HepG2 (cell line): ENCODE measurements at regions not wholly inside any gene's neighbourhood (a gene's known extent, or its start where the extent isn't known, plus 50 kb on each side); places are given as distances from the start of the nearest gene placed in this dataset.

Experiments
- ATAC-seq: fragments of 200-7000 bp; cut with Tn5 transposase; 3 replicates; pipeline ENCODE4 v1.9.1; 2020; ENCODE audit warnings: mild to moderate bottlenecking, moderate library complexity
- BruUV-seq: library from RNA; stranded (reverse); fragments of 400-500 nt; replicated peaks from 2 replicates; lab custom pipeline; 2021; lab: Mats Ljungman, UMichigan
- CTCF ChIA-PET: fragments of 300-600 bp; formaldehyde crosslinking; extraction: SDS; loops from one replicate; lab custom pipeline; 2021; ENCODE audit warnings: low total read pairs, inconsistent platforms, low intra/inter-chr PET ratio; lab: Yijun Ruan, JAX
- POLR2A ChIA-PET: fragments of 350-600 bp; sonication (Branson Sonifier 250); formaldehyde crosslinking; loops from one replicate; lab custom pipeline; 2020; ENCODE audit warnings: antibody characterized with exemption, inconsistent platforms; lab: Yijun Ruan, JAX
- DNase-seq: peaks from one replicate; pipeline ENCODE4 v3.0.0-alpha.2; 2015; ENCODE audit warnings: low spot score
- FAIRE-seq: peaks from 3 replicates; lab custom pipeline; 2011; peaks lifted over from hg19 to GRCh38; lab: Jason Lieb, UNC
- H2AFZ ChIP-seq: one replicate; pipeline ENCODE4 v1.6.1; 2011; ENCODE audit warnings: low read length, inconsistent platforms
- H3K27ac ChIP-seq: fragments of 300-600 bp; 3 replicates; pipeline ENCODE4 v1.8.0; 2011; ENCODE audit warnings: mixed run types, mild to moderate bottlenecking, mixed read lengths, low read length, inconsistent platforms; ENCODE audit not compliant: insufficient read depth; ENCODE audit errors: extremely low read length
- H3K27me3 ChIP-seq, 2 experiments: fragments of 200-600 bp in 1 of 2; 2 replicates in 1 of 2; 3 replicates in 1 of 2; pipeline versions ENCODE4 v1.6.0 to v1.8.0; 2011; ENCODE audit warnings: low read length in 2 of 2, mild to moderate bottlenecking in 2 of 2, moderate library complexity in 2 of 2, inconsistent platforms in 1 of 2; ENCODE audit not compliant: insufficient read depth in 2 of 2, control insufficient read depth in 1 of 2
- H3K36me3 ChIP-seq, 2 experiments: fragments of 200-600 bp in 1 of 2; replicated peaks in 1 of 2; 2 replicates in 1 of 2; 3 replicates in 1 of 2; pipeline versions ENCODE4 v1.5.1 to v1.8.0; 2011; ENCODE audit warnings: low read length in 2 of 2, inconsistent platforms in 1 of 2; ENCODE audit not compliant: insufficient read depth in 2 of 2, control insufficient read depth in 1 of 2
- H3K4me1 ChIP-seq: 2 replicates; pipeline ENCODE4 v1.5.1; 2012; ENCODE audit warnings: low read length, inconsistent platforms; ENCODE audit not compliant: insufficient read depth
- H3K4me2 ChIP-seq: 2 replicates; pipeline ENCODE4 v1.6.0; 2011; ENCODE audit warnings: low read depth, low read length, inconsistent platforms
- H3K4me3 ChIP-seq, 3 experiments: fragments of 200-600 bp in 1 of 3; sonication (generic), shearing (Covaris generic) in 1 of 3; replicated peaks in 1 of 3; 2 replicates each; pipeline ENCODE4 v1.5.1; 2011 to 2016; ENCODE audit warnings: low read length in 3 of 3, inconsistent platforms in 2 of 3, low read depth in 2 of 3, mild to moderate bottlenecking in 2 of 3, control low read depth in 1 of 3, mixed read lengths in 1 of 3; ENCODE audit not compliant: insufficient read depth in 1 of 3
- H3K79me2 ChIP-seq: one replicate; pipeline ENCODE4 v1.6.1; 2011; ENCODE audit warnings: low read length, inconsistent platforms; ENCODE audit not compliant: insufficient read depth
- H3K9ac ChIP-seq: 2 replicates; pipeline ENCODE4 v1.6.0; 2011; ENCODE audit warnings: mild to moderate bottlenecking, low read depth, low read length, inconsistent platforms; ENCODE audit not compliant: insufficient read depth
- H3K9me3 ChIP-seq: 2 replicates; pipeline ENCODE4 v1.5.1; 2012; ENCODE audit warnings: mild to moderate bottlenecking, low read length
- H4K20me1 ChIP-seq: 2 replicates; pipeline ENCODE4 v1.6.0; 2011; ENCODE audit warnings: inconsistent platforms, mild to moderate bottlenecking, low read length, moderate library complexity; ENCODE audit not compliant: insufficient read depth
- JARID2 ChIP-seq: sonication (generic); formaldehyde crosslinking; IDR thresholded peaks from 2 replicates; pipeline ENCODE4 v1.8.1; 2023; ENCODE audit warnings: missing genetic modification reagents, inconsistent platforms; ENCODE audit not compliant: insufficient replicate concordance
- KLF13 ChIP-seq: sonication (generic); formaldehyde crosslinking; IDR thresholded peaks from 2 replicates; pipeline ENCODE4 v1.4.0; 2020; ENCODE audit warnings: mild to moderate bottlenecking, missing genetic modification reagents
- PHF8 ChIP-seq: sonication (generic); formaldehyde crosslinking; IDR thresholded peaks from 2 replicates; pipeline ENCODE4 v1.5.0; 2020; ENCODE audit warnings: missing genetic modification reagents
- PLSCR1 ChIP-seq: sonication (generic); formaldehyde crosslinking; IDR thresholded peaks from 2 replicates; pipeline ENCODE4 v1.5.0; 2020; ENCODE audit warnings: missing genetic modification reagents, mild to moderate bottlenecking, borderline replicate concordance
- RARA ChIP-seq: IDR thresholded peaks from 2 replicates; pipeline ENCODE4 v1.6.1; 2016; ENCODE audit warnings: missing genetic modification reagents, missing compliant biosample characterization
- TAF15 ChIP-seq: fragments of 200-400 bp; formaldehyde crosslinking; IDR thresholded peaks from one replicate; pipeline ENCODE4 v1.6.1; 2018; ENCODE audit warnings: mild to moderate bottlenecking, low read depth, low read length; ENCODE audit not compliant: poor library complexity, severe bottlenecking
- ZFP82 ChIP-seq: sonication (generic); formaldehyde crosslinking; IDR thresholded peaks from 2 replicates; pipeline ENCODE4 v1.5.1; 2020; ENCODE audit warnings: mild to moderate bottlenecking, missing genetic modification reagents, borderline replicate concordance
- ZFP90 ChIP-seq: sonication (generic); formaldehyde crosslinking; IDR thresholded peaks from 2 replicates; pipeline ENCODE4 v1.8.0; 2022; ENCODE audit warnings: missing genetic modification reagents, mild to moderate bottlenecking, inconsistent platforms, borderline replicate concordance
- ZNF235 ChIP-seq: sonication (generic); formaldehyde crosslinking; IDR thresholded peaks from 2 replicates; pipeline ENCODE4 v1.8.1; 2023; ENCODE audit warnings: mild to moderate bottlenecking, missing genetic modification reagents, borderline replicate concordance
- ZNF446 ChIP-seq: sonication (generic); formaldehyde crosslinking; IDR thresholded peaks from 2 replicates; pipeline ENCODE4 v1.5.0; 2020; ENCODE audit warnings: mild to moderate bottlenecking, missing genetic modification reagents
- ZNF710 ChIP-seq: sonication (generic); formaldehyde crosslinking; IDR thresholded peaks from 2 replicates; pipeline ENCODE4 v1.5.0; 2020; ENCODE audit warnings: mild to moderate bottlenecking, missing genetic modification reagents, borderline replicate concordance
- ZNF737 ChIP-seq: sonication (generic); formaldehyde crosslinking; IDR thresholded peaks from 2 replicates; pipeline ENCODE4 v1.5.0; 2020; ENCODE audit warnings: missing genetic modification reagents, mild to moderate bottlenecking, borderline replicate concordance
- WGBS: methylation state at CpG from one replicate; pipeline ENCODE4 v1.1.6; 2017; ENCODE audit warnings: low lambda C conversion rate; 5-methylcytosine and 5-hydroxymethylcytosine counted together
- in situ Hi-C: cut with HindIII; loops from 2 replicates; pipeline ENCODE4 v1.10.0; 2017; ENCODE audit warnings: low pct_unique_long_range_greater_than_20kb; ENCODE audit not compliant: extremely low pct_ligation_motif_present
- intact Hi-C: fragments of 100-400 bp; cut with micrococcal nuclease; formaldehyde crosslinking; loops from one replicate; pipeline ENCODE4 v1.10.0; 2022; ENCODE audit not compliant: unreplicated experiment

- TF ChIP-seq ZNF710 (CRISPR knock-in tag) (no peak), ZNF235 (CRISPR knock-in tag) (no peak), ZNF737 (CRISPR knock-in tag) (no peak), KLF13 (CRISPR knock-in tag) (no peak), JARID2 (CRISPR knock-in tag) (no peak), ZFP82 (CRISPR knock-in tag) (no peak), RARA (no peak), ZNF446 (CRISPR knock-in tag) (no peak), PLSCR1 (CRISPR knock-in tag) (no peak)
Measured at GRCh38 chr1:193417403-193417802, 231.0 kb upstream of the B3GALT2 start (continued).

- FAIRE-seq: no peak
- no peak overlapping the region for H3K9ac ChIP-seq
- H3K36me3 ChIP-seq: no peaks in the 10 kb centered on the region
- no peaks in the 10 kb centered on the region for H3K4me1 ChIP-seq
- H3K27me3 ChIP-seq: no peaks in the 10 kb centered on the region; a peak in 1 of 5 replicates
- H3K27ac ChIP-seq: no peak overlapping the region
- H3K9me3 ChIP-seq: no peaks in the 10 kb centered on the region
- H3K79me2 ChIP-seq: no peaks in the 10 kb centered on the region
- intact Hi-C loops: no loop called here
- H4K20me1 ChIP-seq: no peaks in the 10 kb centered on the region
- TF ChIP-seq PHF8 (CRISPR knock-in tag) (no peak), TAF15 (no peak), ZFP90 (CRISPR knock-in tag) (no peak)
- no peak overlapping the region for H3K4me2 ChIP-seq
- ChIA-PET CTCF (no interaction called here), POLR2A (no interaction called here)
- in situ Hi-C loops: no loop called here
- ATAC-seq: no peak
- DNase-seq: no peak
- no TSS peak for BruUV-seq
- WGBS: 51% methylated on average over 7 of the region's 7 CpGs
- H2AFZ ChIP-seq: no peak overlapping the region
- H3K4me3 ChIP-seq: no peak overlapping the region
Measured at GRCh38 chr1:193416226-193417024, 230.0 kb upstream of the B3GALT2 start.
